WERI-Rb-1 (cell line): ENCODE measurements at regions not wholly inside any gene's neighbourhood (a gene's known extent, or its start where the extent isn't known, plus 50 kb on each side); places are given as distances from the start of the nearest gene placed in this dataset.
"Not testable (repeated sequence)": the region's sequence is repeated elsewhere in the genome, so short reads cannot be mapped to it uniquely, and the experiment has no call there.

ENCODE experiments used
- DNase-seq: peaks from one replicate; pipeline ENCODE4 v3.0.0-alpha.2; 2020
- H3K27ac ChIP-seq: fragments of 250-450 bp; sonication (Bioruptor Pico); 2 replicates; pipeline ENCODE4 v1.5.1; 2020; ENCODE audit warnings: mild to moderate bottlenecking, moderate library complexity
- H3K27me3 ChIP-seq: fragments of 250-450 bp; sonication (Bioruptor Pico); 2 replicates; pipeline ENCODE4 v1.5.1; 2021; ENCODE audit warnings: mild to moderate bottlenecking, low read depth, moderate library complexity; ENCODE audit not compliant: insufficient read depth, severe bottlenecking
- H3K36me3 ChIP-seq: fragments of 250-450 bp; sonication (Bioruptor Pico); 2 replicates; pipeline ENCODE4 v1.5.1; 2020; ENCODE audit warnings: mild to moderate bottlenecking, moderate library complexity
- H3K4me3 ChIP-seq: 2 replicates; pipeline ENCODE4 v1.5.1; 2011; ENCODE audit warnings: low read depth, mild to moderate bottlenecking, control low read depth, low read length
- H3K9me3 ChIP-seq: fragments of 250-450 bp; sonication (Bioruptor Pico); 2 replicates; pipeline ENCODE4 v1.5.1; 2021; ENCODE audit warnings: mild to moderate bottlenecking, moderate library complexity; ENCODE audit not compliant: severe bottlenecking
- TF ChIP-seq, protein P1 (sequence below): IDR thresholded peaks from 2 replicates; pipeline ENCODE4 v1.5.1; 2011; ENCODE audit warnings: low read depth, mild to moderate bottlenecking, control low read depth, inconsistent platforms, low read length

- Histone ChIP-seq H3K36me3 (no peaks in the 10 kb centered on the region), H3K27me3 (no peaks in the 10 kb centered on the region), H3K4me3 (no peak overlapping the region), H3K9me3 (no peaks in the 10 kb centered on the region), H3K27ac (no peak overlapping the region)
- TF ChIP-seq, protein P1, sequence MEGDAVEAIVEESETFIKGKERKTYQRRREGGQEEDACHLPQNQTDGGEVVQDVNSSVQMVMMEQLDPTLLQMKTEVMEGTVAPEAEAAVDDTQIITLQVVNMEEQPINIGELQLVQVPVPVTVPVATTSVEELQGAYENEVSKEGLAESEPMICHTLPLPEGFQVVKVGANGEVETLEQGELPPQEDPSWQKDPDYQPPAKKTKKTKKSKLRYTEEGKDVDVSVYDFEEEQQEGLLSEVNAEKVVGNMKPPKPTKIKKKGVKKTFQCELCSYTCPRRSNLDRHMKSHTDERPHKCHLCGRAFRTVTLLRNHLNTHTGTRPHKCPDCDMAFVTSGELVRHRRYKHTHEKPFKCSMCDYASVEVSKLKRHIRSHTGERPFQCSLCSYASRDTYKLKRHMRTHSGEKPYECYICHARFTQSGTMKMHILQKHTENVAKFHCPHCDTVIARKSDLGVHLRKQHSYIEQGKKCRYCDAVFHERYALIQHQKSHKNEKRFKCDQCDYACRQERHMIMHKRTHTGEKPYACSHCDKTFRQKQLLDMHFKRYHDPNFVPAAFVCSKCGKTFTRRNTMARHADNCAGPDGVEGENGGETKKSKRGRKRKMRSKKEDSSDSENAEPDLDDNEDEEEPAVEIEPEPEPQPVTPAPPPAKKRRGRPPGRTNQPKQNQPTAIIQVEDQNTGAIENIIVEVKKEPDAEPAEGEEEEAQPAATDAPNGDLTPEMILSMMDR, result no peak
- DNase-seq, result no peak
Observed at GRCh38 chr7:125814100-125814499, 884.5 kb upstream of the POT1 start.

- H3K27ac ChIP-seq, H3K36me3 ChIP-seq, H3K9me3 ChIP-seq, DNase-seq, H3K4me3 ChIP-seq, H3K27me3 ChIP-seq: not testable (repeated sequence)
Observed at GRCh38 chr7:125806491-125806890, 876.9 kb upstream of the POT1 start.

- H3K4me3 ChIP-seq, result no peak overlapping the region
- H3K36me3 ChIP-seq, result no peaks in the 10 kb centered on the region
- H3K27me3 ChIP-seq, result no peaks in the 10 kb centered on the region
- H3K27ac ChIP-seq, result no peak overlapping the region
- TF ChIP-seq, protein P1, result no peak
- no peak for DNase-seq
- no peaks in the 10 kb centered on the region for H3K9me3 ChIP-seq
Observed at GRCh38 chr7:125804273-125804672, 874.6 kb upstream of the POT1 start.

DNA sequence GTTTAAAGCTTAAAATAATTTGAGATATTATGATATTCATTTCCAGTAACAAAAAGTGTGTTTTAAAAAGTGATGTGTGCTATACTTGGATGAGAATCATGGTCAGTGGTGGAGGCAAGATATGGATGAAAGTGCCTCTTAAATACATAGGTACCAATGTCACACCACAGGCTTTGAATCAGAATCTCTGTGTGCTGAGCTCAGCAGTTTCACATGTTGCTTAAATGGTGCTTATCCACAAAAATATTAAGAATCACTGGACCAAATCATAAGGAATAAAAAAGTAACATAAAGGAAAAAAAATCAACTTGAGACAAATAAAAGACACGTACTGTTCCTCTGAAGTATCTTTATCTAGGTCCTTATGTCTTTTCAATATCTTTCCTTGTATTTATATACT lies 850.5 kb upstream of the POT1 start:
- H3K9me3 ChIP-seq, result no peaks in the 10 kb centered on the region
- H3K27ac ChIP-seq, result no peak overlapping the region
- H3K27me3 ChIP-seq, result no peaks in the 10 kb centered on the region
- H3K4me3 ChIP-seq, result no peak overlapping the region
- H3K36me3 ChIP-seq, result no peaks in the 10 kb centered on the region
- TF ChIP-seq, protein P1, result no peak
- DNase-seq, result no peak

- Histone ChIP-seq H3K4me3 (no peak overlapping the region), H3K27ac (no peak overlapping the region), H3K36me3 (no peaks in the 10 kb centered on the region), H3K9me3 (no peaks in the 10 kb centered on the region), H3K27me3 (no peaks in the 10 kb centered on the region)
- TF ChIP-seq, protein P1, result no peak
- DNase-seq, result no peak
Observed at GRCh38 chr7:125775317-125775716, 845.7 kb upstream of the POT1 start.

DNA sequence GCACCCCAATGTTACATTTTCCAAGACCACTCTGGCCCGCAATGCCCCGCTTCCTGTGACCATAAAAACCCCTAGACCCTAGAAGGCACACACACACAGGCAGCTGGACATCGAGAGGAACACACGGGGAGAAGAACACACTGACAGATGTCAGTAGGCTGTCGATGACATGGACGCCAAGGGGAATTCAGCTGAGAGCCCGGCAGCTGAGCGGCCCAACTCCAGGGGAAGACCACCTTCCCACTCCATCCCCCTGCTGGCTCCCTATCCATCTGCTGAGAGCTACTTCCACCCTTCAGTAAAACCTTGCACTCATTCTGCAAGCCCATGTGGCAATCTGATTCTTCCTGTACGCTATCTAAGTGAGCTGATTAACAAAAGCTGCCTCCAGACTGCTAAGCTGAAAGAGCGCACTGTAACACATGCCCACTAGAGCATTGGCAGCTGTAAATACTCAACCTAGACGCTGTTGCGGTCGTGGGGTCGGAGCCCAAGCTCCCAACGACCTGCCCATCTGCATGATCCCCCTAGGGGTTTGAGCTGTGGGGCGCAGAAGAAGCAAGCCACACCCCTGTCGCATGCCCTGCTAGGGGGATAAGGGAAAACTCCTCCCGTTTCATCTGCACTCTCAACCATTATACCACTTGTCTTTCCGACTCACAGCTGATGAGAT lies 843.6 kb upstream of the POT1 start:
- DNase-seq, result peak; percentile 76
- TF ChIP-seq, protein P1, result 0 out of 2 replicates have a peak, but pooled peaks have one; percentile 11
- no peaks in the 10 kb centered on the region for H3K36me3 ChIP-seq
- no peaks in the 10 kb centered on the region for H3K9me3 ChIP-seq
- peak overlapping the region; percentile 51 for H3K4me3 ChIP-seq
- H3K27ac ChIP-seq, result peak overlapping the region; percentile 61
- H3K27me3 ChIP-seq, result no peaks in the 10 kb centered on the region
